HG03520 (cell line): ENCODE measurements at regions not wholly inside any gene's neighbourhood (a gene's known extent, or its start where the extent isn't known, plus 50 kb on each side); places are given as distances from the start of the nearest gene placed in this dataset.

ENCODE experiments used
- ATAC-seq: cut with Tn5 transposase; IDR thresholded peaks from one replicate; pipeline ENCODE4 v1.9.1; 2021; ENCODE audit warnings: mild to moderate bottlenecking, moderate library complexity; ENCODE audit not compliant: unreplicated experiment

DNA sequence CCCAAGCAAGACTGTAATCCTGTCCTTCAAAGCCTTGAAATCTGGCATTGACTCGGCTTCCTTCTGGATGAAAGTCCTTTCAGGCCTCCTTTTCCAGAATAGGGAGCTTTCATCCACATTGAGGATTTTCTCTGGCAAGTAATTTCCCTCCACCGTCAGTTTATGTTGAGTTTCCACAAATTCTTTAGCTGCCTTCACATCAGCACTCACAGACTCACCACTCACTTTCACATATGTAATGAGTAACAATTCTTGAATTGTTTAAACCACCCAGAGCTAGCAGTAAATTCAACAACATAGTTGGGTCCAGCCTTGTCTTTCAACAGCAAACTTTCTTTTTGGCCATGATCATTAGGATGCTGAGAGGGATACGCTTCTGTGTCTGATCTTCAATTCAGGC, 84.3 kb upstream of the PRDM11 start:
- no peak for ATAC-seq

GRCh38 chr11:45062974-45063635, 83.3 kb upstream of the PRDM11 start:
- no peak for ATAC-seq

GRCh38 chr11:45063669-45064068, 82.8 kb upstream of the PRDM11 start:
- ATAC-seq, result no peak

GRCh38 chr11:45067966-45068365, 78.5 kb upstream of the PRDM11 start:
- ATAC-seq, result no peak

GRCh38 chr11:45071232-45071631, 75.2 kb upstream of the PRDM11 start:
- no peak for ATAC-seq

DNA sequence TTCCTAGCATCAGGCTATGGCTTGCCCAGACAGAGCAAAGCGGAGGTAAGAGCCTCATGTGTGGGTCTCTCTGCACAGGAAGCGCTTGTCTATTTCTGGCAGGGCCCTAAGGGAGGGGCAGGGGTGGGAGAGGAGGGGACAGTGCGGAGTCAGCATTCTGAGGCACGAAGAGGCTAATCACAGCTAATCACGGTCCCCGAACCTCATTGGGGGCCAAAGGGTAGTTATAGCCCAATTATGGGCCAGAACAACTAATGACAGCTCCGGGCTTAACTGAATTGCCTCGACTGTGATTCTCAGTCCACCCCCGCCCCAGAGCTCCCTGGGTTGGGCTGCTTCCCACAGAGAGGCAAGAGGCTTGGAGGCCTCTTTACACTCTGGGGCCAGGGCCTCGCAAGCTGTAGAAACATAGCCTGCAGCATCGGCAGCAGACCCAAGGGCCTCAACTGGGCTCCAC, 72.7 kb upstream of the PRDM11 start:
- no peak for ATAC-seq

GRCh38 chr11:45075519-45075918, 70.9 kb upstream of the PRDM11 start:
- no peak for ATAC-seq

- no peak for ATAC-seq
Observed at GRCh38 chr11:45075952-45076351, 70.5 kb upstream of the PRDM11 start.

GRCh38 chr11:45076761-45077160, 69.7 kb upstream of the PRDM11 start:
- no peak for ATAC-seq

DNA sequence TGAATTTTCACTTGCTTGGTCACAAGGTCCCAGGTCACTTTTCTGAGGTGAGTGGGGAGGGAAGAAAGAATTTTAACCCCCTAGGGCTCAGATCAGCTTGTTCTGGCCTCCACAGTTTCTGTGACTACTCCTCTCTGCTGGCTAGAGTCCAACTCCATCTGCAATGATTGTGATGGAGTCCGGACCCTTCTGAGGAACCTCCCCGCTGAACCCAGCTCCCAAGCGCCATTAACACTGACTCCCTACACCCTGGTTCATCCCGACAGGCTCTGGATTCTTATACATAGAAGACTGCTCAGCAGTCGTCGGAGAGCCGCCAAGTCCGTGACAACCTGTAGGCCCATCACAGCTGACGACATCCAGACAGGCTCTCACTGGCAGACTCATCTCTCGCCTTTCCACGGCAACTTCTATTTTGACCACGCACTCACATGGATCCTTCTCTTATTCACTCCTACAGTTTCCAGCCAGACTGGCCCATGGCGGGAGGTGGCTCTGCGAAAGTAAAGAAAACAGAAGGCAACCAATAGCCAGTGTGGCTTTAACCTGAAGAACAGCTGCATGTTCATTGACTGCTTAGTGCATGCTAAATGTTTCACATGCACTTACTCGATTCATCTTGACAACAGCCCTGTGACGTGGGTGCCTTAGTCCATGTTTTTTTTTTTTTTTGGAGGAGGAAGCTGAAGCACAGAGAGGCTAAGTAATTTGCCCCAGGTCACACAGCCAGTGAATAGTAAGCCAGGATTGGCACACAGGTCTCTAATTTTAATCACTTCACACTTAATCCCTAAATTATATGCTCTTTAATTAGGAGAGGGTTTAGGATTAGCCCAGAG, 68.0 kb upstream of the PRDM11 start:
- no peak for ATAC-seq

GRCh38 chr11:45079075-45079444, 67.4 kb upstream of the PRDM11 start:
- no peak for ATAC-seq

- ATAC-seq, result no peak
Observed at GRCh38 chr11:45079567-45079942, 66.9 kb upstream of the PRDM11 start.

DNA sequence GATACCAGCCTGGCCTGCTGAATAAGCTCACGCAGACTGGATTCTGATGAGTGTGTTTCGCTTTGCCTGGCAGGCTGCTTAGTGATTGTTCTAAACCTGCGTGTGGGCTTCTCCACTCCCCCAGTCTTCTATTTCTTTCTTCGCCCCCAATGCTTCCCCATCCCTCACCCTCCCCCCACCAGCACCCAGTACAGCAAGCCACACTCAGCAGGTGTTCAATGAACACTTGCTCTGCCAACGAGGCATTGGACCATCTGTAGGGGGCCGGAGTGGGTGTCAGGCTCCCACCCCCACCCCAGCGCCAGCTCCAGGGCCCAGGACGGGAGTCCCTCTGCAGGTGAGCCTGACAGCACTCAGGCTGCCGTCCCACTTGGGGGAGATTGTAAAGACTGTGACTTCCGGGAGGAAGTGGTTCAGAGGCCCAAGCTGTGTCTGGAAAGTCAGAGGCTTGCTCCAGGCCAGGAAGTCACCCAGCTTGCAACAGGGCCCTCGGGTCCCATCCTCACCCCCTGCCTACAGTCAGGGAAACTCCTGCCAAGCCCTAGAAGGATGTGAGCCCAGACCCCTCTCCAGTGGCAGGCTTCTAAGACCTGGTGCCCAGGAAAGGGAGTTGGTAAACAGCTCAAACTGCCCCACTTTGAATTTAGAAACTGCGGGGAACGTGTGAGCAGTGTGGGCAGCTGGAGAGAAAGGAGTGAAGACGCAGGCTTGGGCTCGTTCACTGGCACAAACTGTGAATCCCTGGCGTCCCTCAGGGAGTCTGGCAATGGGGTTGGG, 66.3 kb upstream of the PRDM11 start:
- ATAC-seq, result peak; percentile 54

DNA sequence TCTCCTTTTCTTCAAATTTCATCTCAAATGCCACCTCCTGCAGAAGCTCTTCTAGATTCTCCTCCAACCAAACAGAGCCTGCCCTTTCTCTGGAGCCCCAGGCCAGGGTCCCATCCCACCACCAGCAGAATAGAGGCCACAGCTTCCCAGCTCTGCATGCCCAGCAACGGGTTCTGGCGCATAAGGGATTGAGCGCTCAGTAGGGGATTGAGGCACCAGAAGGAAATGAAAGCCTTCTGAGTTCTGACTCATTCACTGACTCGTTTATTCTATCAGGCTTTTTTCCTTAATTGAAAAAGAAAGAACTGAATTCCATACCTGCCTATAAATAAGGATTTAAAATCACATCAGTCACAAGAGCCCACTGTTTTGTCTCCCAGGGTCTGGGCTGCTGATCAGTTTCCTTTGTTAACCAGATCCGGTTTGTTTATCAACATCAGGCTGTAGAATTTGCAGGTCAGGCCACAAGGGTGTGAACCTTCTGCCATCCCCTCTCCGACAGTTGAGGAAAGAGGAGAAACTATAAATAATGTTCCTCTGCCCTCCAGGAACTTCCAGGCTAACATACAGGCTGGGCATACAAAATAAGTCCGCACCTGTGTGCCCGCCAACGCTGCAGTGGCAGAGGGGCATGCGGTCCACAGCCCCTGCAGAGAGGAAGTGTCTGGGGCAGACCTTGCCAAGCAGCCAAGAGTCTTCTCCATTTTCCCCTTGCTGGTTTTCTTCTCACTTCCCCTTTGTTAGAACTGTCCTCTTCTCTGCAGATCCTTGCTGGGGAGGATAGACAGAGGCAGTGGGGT, 63.5 kb upstream of the PRDM11 start:
- no peak for ATAC-seq

DNA sequence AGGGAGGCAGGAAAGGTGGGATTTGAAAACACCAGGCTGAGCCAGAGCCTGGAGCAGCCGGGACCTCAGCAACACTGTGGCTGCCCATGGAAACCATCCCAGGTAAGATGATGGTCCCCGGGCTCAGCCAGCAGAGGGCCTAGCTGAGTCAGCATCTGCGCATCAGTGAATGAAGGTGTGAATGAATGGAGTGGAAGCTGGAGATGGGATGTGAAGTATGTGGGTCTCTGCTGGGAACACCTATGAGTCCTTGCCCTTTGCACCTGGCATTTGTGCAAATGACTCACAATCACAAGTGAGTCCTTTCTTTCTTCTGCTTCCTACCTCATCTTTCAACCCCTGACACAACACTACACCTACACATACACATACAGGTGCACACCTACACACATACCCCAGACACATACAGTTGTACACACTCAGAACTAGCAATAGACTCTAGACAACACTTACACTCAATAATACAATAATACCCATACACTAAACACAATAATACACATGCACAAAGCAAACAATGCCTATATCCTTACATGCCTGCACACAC, 62.8 kb upstream of the PRDM11 start:
- no peak for ATAC-seq

DNA sequence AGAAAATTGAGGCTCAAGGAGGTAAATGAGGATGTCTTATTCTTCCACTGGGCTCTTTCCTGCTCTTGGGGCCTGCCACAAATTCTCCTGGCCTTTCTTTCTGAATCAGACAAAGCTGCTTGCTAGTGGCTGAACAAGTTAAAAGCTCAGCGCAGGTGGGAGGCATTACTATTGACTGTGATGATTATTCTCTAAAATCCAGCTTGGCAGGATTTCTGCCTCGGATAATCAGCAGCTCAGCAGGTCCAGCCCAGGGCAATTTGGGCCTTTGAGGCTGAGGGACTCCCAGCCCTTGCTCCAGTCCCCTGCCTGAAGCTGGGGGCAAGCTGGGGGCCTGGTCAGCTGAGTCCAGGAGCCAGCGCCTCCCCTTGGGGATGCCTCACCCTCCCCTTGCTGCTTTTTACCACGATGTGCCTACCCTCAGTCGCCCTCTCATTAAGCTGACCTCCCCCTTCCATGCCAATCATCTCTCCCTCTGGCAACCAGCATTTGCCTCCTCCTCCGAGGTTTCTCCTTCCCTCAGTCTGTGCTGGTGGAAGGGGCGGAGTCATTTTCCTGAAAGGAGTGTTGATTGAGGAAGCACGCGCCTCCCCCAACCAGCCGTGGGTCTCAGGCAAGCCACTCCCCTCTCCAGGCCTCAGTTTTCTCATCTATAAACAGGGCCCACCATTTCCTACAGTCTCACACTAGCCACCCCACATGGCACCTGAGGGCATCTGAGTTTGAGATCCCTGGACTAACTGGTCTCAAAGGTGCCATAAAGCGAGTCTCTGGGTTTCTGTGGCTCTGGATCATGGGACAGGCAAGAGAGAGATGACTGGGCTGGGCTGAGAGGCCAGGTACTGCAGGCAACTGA, 60.6 kb upstream of the PRDM11 start:
- ATAC-seq, result no peak

DNA sequence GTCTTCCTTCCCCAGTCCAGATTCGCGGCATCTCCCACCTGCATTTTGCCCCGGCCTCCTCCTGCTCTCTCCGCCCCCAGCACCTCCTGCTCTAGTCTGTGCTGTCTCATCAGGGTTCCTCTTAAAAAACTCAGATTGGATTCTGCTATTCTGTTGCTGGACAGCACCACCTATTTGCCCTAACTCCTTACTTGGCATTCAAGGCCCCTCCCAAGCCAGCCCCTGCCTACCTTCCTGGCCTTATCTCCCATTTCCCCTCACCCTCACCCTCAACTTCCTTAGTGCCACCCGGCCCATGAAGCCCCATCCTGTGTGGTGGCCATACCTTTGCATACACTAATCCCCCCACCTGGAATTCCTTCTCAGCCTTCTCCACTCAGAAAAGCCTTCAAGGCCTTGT, 59.9 kb upstream of the PRDM11 start:
- ATAC-seq, result no peak

DNA sequence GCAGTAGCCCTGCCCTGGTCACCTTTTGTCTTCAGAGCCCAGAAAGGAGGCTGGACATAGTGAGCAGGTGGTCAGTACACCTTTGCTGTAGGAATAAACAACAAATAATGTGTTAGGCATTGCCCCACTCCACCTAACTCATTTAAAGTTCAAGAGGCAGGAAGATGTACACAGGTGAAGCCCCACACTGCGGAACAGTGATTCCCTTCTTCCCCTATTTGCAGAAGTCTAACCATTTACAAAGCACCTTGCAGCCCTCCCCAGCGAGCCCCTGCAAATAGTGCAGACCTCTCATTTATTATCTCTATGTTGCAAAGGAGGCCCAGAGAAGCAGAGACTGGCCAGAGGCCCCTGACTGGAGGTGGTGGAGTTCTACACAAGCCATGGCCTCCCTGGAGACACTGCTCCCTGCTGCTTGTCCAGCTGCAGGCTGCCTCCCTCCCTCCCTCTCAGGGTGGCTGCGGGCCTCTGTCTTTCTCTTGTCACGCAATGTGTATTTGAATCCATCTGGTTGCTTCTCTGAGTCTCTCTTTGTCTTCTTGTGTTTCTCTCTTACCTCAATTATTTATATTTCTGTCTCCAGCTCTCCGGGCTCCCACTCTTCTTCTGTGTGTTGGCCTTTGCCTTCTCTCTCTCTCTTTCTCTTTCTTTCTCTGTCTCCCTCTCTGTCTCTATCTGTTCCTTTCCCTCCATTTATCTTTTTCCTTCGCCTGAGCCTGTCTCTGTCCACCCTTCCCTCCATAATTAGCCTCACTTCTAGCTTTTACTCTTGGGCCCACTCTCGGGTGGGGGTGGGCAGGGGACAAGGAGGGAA, 59.1 kb upstream of the PRDM11 start:
- no peak for ATAC-seq

DNA sequence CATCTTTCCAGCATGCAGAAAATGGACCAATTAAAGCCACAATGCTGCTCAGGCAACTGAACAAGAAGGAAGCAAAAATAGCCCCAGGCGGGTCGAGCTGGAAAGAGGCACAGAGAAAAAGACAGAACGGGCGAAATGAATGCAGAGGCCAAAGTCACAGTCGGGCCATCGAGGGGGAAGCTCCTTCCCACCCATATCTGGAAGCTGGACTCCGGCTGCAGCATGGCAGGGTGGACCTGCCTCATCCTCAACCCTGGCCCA, 58.6 kb upstream of the PRDM11 start:
- no peak for ATAC-seq
